ENCODE measurements at regions not wholly inside any gene's neighbourhood (a gene's known extent, or its start where the extent isn't known, plus 50 kb on each side); places are given as distances from the start of the nearest gene placed in this dataset.

GRCh38 chr6:28769626-28770402, 154.0 kb downstream of the TRIM27 start:
- TF ChIP-seq SIN3A (IDR thresholded peaks at IDR 0.05; ENCODE audit: borderline replicate concordance, insufficient read depth, low read length) (no peak), REST (IDR thresholded peaks at IDR 0.05; ENCODE audit: insufficient read depth in 1 of 2, low read depth in 2 of 2, low read length in 2 of 2) (no peak), TAF1 (IDR thresholded peaks at IDR 0.05; ENCODE audit: borderline replicate concordance, insufficient read depth, low read length) (no peak), POLR2AphosphoS5 (IDR thresholded peaks at IDR 0.05; ENCODE audit: low read depth, low read length) (no peak), FOXP2 (optimal IDR thresholded peaks at IDR 0.05; ENCODE audit: borderline replicate concordance, extremely low read depth, extremely low read length, insufficient read depth) (no peak)

- TF ChIP-seq SIN3A (IDR thresholded peaks at IDR 0.05; ENCODE audit: borderline replicate concordance, insufficient read depth, low read length) = no peak
- TF ChIP-seq FOXP2 (optimal IDR thresholded peaks at IDR 0.05; ENCODE audit: borderline replicate concordance, extremely low read depth, extremely low read length, insufficient read depth) = no peak
- TF ChIP-seq TAF1 (IDR thresholded peaks at IDR 0.05; ENCODE audit: borderline replicate concordance, insufficient read depth, low read length) = no peak
- TF ChIP-seq REST (IDR thresholded peaks at IDR 0.05; ENCODE audit: insufficient read depth in 1 of 2, low read depth in 2 of 2, low read length in 2 of 2) = no peak
- no peak for TF ChIP-seq POLR2AphosphoS5 (IDR thresholded peaks at IDR 0.05; ENCODE audit: low read depth, low read length)
These were observed 153.1 kb downstream of the TRIM27 start for GRCh38 chr6:28770732-28771131.

GRCh38 chr6:28771401-28772267, 152.2 kb downstream of the TRIM27 start:
- TF ChIP-seq TAF1 (IDR thresholded peaks at IDR 0.05; ENCODE audit: borderline replicate concordance, insufficient read depth, low read length) = no peak
- no peak for TF ChIP-seq FOXP2 (optimal IDR thresholded peaks at IDR 0.05; ENCODE audit: borderline replicate concordance, extremely low read depth, extremely low read length, insufficient read depth)
- TF ChIP-seq SIN3A (IDR thresholded peaks at IDR 0.05; ENCODE audit: borderline replicate concordance, insufficient read depth, low read length) = no peak
- TF ChIP-seq REST (IDR thresholded peaks at IDR 0.05; ENCODE audit: insufficient read depth in 1 of 2, low read depth in 2 of 2, low read length in 2 of 2) = no peak
- TF ChIP-seq POLR2AphosphoS5 (IDR thresholded peaks at IDR 0.05; ENCODE audit: low read depth, low read length) = no peak

GRCh38 chr6:28772480-28773381, 151.1 kb downstream of the TRIM27 start:
- no peak for TF ChIP-seq REST (IDR thresholded peaks at IDR 0.05; ENCODE audit: insufficient read depth in 1 of 2, low read depth in 2 of 2, low read length in 2 of 2)
